Right ventricle myocardium inferior (tissue), 1 donor: ENCODE measurements at regions not wholly inside any gene's neighbourhood (a gene's known extent, or its start where the extent isn't known, plus 50 kb on each side); places are given as distances from the start of the nearest gene placed in this dataset.
A peak's percentile ranks its signal among the peaks of the same experiment; 100 is the strongest.
"Not testable (repeated sequence)": the region's sequence is repeated elsewhere in the genome, so short reads cannot be mapped to it uniquely, and the experiment has no call there.

Experiments used
- ATAC-seq: fragments of 200-7000 bp; cut with Tn5 transposase; one replicate; pipeline ENCODE4 v1.9.1; 2020; ENCODE audit warnings: mild to moderate bottlenecking, moderate library complexity
- DNase-seq: peaks from one replicate; pipeline ENCODE4 v3.0.0; 2021; ENCODE audit errors: missing footprints
- intact Hi-C: fragments of 100-400 bp; cut with DNase I; formaldehyde crosslinking; loops from one replicate; pipeline ENCODE4 v1.11.0; 2022
- donor health status: DM: no; HTN: yes; CAD: no; lungs with severe emphysema.

DNA sequence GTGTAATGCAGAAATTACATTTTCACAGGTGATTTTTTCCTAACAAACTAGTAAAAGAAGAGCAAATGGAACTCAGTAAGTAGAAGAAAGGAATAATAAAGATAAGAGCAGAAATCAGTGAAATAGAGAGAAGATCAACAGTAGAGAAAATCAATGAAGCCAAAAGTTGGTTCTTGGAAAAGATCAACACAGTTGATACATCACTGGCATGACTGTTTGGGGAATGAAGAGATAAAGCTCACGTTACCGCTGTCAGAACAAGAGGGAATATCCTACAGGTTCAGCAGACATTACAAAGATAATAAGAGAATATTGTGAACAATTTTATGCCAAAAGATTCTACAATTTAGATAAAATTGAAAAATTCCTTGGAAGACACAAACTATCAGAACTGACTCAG, 146.4 kb downstream of the ACTR3B start:
- intact Hi-C loops = no loop called here
- ATAC-seq (no peak), DNase-seq (no peak)

DNA sequence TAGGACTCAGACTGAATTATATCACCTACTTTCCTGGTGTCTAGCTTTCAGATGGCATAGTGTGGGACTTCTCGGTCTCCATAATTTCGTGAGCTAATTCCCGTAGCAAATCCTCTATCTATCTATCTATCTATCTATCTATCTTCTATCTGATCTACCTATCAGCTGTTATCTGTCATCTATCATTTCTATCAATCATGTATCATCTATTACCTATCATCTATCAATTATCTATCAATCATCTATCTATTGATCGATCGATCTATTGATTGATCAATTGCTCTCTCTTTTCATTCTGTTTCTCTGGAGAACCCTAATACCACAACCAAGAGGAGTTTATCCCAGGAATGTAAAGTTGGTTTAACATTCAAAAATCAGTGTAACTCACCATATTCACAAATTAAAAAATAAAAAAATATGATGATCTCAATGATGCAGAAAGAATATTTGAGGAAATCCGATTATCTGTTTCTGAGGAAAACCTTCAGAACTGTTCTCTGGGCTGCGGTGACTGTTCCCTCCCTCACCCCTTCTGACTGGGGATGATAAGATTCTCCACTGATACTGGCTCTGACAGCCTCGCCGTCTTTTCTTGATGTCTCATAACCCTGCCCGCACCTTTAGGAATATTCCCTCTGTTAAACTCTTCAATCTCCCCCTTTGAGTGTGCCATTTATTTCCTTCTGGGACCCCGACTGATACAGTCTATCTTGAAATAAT, 147.7 kb downstream of the ACTR3B start:
- ATAC-seq (no peak), DNase-seq (no peak)
- intact Hi-C loops = no loop called here

DNA sequence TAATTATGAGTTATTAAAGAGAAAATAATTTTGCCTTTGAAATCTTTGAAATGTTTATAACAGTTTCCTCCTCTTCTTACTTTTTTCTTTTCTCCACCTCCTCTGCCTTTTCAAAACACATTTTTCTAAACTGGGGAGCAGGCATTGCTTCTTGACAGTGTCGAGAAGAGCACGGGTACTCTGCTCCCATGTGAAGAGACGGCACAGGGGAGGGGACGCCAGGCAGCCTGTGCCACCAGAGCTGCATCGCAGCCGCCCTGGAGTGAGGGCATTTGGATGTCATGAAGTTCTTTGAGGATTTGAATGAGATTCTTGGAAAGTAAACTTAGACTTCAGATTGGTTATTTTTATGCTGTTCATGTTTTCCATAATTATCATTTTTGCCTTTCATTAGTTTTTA, 149.7 kb downstream of the ACTR3B start:
- intact Hi-C loops = no loop called here
- ATAC-seq = no peak
- no peak for DNase-seq

DNA sequence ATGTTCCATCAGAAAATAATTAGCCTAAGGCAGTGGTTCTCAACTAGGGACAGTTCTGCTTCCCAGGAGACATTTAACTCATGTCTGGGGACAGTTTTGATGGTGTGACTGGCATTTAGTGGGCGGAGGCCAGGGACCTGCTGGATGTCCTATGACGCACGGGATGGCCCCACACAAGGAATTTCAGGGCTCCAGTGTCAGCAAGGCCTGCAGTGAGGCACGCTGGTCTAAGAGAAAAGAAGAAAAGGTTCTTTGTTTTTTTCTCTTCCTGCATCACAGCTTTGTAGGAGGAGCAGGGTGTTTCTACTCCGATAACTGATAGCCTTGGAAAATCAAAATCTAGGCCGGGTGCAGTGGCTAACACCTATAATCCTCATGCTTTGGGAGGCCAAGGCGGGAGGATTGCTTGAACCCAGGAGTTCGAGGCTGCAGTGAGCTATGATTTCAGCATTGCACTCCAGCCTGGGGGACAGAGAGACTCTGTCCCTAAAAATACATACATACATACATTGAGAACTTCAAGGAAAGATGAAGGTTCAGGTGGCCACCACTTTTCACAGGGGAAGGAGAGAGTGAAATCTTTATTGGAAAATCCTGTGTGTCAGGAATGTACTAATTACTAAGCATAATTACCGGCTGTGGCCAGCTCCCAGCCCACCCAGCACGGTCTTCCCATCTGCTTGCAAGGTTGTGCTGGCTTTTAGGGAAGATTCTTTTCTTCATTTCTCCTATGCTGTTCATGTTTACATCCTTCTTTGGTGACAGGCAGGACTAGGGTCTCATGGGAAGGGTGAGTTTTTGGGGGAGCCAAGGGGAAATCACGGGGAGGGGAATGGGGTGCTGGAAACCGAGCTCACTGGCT, 150.4 kb downstream of the ACTR3B start:
- DNase-seq (no peak), ATAC-seq (no peak)
- intact Hi-C loops = no loop called here

DNA sequence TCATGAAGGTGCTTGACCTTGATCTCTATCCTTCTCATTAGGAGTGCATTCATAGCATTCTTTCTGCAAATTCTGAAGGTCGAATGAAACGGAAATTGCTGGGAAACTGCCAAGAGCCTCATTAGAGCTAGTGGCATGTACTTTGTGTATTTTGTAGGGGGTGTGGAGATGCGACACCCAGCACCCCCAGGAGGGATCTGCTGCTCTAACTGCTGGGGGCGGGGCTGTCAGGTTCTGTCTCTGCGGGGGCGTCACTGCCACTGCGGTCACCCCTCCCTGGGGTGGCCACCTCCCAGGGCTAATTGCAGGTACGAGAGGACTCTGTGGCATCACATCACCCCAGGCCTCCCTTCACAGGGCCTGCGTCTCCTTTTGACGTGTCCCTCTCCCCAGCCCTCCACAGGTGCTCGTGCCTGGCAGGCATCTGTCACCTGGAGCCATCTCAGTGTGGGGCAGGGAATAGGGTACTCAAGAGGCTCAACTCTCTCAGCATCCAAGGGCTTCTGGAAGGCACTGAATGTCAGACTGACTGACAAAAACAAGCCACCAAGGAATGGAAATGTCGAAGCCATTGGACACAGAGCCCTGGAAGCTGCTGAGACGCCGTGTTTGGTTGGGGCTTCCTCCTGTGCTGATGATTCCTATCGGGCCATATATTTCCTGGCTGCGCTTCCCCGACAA, 151.1 kb downstream of the ACTR3B start:
- intact Hi-C loops = no loop called here
- no peak for DNase-seq
- no peak for ATAC-seq

DNA sequence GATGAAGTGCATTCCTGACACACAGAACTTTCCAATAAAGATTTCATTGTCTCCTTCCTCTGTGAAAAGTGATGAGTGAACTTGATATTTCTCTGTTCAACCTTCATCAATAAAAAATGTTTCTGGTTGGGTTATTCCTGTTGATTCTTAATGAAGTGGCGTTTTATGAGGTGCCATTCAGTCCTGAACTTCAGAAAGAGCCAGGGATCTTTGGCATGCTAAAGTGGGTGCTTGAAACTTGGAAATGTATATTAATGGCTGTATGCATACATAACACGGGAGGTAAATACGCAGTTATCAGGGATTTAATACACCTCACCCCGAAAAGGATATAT, 151.6 kb downstream of the ACTR3B start:
- intact Hi-C loops = no loop called here
- ATAC-seq = no peak
- DNase-seq = no peak

DNA sequence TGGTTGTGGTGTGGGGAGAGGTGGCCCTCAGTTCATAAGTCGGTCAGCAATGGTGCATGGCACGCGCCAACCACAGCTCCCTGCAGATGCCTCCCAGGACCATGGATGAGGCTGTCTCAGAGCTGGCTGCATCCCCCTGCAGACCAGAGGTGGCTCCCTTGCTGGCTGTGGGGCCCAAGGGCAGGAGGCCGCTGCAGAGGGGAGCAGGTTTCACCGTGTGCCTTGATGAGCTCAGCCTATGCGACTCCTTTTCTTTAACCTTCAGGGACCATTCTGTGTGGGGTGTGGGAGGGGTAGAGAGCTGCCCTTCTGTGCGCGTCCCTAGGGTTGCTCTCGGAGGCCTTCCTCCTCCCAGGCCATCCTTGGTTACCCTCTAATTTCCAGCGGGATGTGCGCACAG, 152.4 kb downstream of the ACTR3B start:
- DNase-seq (no peak), ATAC-seq (no peak)
- intact Hi-C loops = no loop called here

DNA sequence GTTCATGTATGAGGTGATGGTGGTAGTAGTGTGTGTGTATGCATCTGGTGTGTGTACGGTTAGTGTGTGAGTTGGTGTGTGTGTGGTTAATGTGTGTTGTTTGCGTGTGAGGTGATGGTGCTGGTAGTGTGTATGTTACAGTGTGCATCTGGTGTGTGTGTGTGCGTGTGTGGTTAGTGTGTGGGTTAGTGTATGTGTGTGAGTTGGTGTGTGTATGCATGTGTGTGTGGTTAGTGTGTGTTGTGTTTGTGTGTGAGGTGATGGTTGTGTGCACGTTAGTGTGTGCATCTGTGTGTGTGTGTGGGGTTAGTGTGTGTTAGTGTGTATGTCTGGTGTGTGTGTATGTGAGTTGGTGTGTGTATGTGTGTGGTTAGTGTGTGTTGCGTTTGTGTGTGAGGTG, 153.0 kb downstream of the ACTR3B start:
- no peak for ATAC-seq
- intact Hi-C loops = no loop called here

DNA sequence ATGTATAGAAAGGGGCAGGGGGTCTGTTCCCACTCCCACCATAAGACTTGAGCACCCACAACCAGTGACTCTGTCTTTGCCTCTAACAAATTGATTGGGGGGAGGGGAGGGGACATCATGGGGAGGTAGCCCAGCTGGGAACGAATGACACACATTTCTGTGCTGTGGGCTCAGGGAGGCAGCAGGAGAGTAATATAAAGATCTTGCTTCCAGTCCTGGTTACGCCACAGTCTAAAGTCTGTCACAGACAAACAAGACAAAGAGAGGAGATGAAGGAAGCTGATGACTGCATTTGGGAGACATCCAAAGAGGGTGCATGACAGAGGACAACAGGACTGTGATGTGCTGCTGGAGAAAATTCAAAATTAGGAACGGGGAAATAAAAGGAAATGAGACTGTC, 153.9 kb downstream of the ACTR3B start:
- DNase-seq (no peak), ATAC-seq (no peak)
- intact Hi-C loops = no loop called here

More for the DNA sequence above, 153.0 kb downstream of the ACTR3B start:
- DNase-seq = no peak

DNA sequence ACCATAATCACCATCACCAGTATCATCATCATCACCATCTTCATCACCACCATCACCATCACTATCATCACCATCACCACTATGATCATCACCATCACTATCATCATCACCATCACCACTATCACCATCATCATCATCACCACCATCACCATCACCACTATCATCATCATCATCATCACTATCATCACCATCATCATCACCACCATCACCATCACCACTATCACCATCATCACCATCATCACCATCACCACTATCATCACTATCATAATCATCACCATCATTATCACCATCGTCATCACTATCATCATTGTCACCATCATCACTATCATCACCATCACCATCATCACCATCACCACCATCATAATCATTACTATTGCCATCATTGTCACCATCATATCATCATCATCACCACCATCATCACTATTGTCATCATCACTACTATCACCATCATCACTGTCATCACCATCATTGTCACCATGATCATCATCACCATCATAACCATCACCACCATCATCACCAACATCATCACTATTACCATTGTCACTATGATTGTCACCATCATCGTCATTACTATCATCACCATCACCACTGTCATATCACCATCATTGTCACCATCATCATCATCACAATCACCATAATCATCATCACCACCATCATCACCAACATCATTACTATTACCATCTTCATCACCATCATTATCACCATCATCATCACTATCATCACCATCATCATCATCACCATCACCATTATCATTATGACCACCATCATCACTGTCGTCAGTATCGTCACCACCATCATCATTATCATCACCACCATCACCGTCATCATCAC, 154.7 kb downstream of the ACTR3B start:
- intact Hi-C loops = no loop called here
- DNase-seq = no peak
- ATAC-seq = no peak

DNA sequence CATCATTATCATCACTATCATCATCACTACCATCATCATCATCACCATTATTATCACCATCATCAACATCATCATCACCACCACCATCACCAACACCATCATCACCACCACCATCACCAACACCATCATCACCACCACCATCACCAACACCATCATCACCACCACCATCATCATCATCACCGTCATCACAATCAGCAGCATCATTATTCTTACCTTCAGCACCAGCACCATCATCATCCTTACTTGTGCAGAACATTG, 155.2 kb downstream of the ACTR3B start:
- DNase-seq, ATAC-seq, intact Hi-C loops: not testable (repeated sequence)

DNA sequence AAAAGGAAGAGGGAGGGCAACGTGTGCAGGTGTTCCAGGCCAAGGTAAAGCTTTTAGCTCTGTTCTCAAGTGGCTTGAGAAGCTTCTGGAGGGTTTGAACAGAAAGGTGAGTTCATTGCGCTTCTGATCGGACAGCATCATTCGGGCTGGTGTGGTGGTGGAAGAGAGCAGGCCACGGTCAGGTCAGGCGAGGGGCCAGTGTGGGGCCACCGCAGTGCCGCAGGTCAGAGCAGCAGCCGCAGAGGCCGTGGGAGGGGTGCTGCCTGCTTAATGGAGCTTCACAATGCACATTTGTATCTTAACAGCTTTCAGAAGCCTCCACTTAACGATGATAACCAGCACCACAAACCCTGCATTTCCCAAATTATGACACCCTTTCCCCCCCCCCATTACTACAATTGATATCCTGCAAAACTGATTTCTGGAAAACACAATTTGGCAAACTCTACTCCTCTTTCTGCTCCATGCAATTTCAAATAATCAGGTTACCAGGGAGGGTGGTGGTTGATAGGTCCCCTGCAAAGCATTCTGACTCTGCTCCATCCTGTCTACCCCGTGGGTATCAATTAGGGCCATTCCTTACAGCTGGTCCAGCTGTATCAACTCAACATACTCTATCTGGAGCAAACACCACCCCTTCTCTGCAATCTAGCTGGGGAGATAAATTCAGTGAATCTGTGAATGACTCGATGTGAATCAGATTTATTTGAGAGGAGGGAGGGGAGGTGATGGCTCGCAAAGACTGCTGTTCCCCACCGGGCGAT, 162.9 kb downstream of the ACTR3B start:
- ATAC-seq = no peak
- no peak for DNase-seq
- intact Hi-C loops = no loop called here

DNA sequence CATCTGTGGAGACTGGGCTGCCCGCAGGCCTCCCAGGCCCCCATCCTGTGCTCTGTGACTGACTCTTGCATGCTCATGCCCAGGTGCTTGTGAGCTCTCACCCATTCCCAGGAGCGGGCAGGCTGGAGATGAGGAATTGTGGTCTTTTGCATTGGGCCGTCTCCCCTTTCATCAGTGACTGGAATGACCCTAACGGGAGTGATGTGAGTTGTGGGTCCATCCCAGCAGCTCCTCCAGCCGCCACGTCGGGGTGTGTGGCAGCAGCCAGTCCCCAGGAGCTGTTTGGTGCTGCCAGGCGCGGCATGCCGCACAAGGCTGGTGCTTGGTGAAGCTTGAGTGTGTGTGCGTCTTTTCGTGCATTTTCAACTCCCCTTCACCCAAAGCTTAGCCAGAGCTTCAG, 164.2 kb downstream of the ACTR3B start:
- intact Hi-C loops = no loop called here
- DNase-seq = no peak
- ATAC-seq = no peak

DNA sequence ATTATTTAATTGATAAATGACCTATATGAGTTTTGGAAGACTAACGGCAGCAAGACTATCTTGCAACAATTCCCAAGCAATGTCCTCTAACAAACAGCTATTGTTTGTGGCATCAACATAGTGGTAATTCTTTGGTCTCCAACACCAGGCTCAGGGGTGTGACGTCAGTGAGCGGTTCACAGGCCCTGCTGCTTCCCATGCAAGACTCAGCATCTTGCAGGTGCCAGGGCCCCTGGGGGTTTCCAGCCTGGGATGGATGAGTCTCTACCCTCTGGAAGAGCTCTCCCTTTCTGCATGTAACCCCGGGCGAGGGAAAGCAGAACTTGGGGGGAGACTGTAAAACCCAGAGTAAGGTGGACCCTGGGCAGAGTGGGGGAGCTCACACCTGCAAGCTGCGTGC, 164.7 kb downstream of the ACTR3B start:
- intact Hi-C loops = no loop called here
- no peak for ATAC-seq
- DNase-seq = no peak

DNA sequence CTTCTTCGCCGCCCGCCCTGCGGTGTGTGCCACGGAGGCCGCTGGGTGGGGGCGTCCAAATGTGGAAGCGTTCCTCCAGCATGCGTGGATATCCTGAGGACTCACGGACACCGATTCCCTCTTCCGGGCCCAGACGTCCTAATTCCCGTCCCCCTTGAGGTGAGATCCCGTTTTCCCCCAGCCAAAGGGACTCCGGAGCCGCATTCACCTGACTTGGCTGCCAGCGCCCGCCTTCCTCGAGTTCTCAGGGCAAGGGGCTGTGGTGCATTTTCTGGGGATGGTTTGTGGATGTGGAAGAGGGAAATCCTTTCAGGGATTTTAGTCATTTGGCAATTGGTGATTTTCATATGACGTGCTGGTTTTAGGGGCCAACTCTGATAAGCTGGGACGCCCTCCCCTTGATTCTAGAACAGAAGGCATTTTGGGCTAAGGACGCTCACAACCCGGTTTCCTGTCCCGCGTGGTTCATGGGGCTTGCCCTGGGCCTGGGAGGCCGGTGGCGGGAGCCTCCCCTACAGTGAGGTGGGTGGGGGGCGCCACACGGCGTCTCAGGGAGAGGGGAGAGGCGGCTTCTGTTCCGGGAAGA, 165.4 kb downstream of the ACTR3B start:
- ATAC-seq (no peak), DNase-seq (no peak)
- intact Hi-C loops = no loop called here

DNA sequence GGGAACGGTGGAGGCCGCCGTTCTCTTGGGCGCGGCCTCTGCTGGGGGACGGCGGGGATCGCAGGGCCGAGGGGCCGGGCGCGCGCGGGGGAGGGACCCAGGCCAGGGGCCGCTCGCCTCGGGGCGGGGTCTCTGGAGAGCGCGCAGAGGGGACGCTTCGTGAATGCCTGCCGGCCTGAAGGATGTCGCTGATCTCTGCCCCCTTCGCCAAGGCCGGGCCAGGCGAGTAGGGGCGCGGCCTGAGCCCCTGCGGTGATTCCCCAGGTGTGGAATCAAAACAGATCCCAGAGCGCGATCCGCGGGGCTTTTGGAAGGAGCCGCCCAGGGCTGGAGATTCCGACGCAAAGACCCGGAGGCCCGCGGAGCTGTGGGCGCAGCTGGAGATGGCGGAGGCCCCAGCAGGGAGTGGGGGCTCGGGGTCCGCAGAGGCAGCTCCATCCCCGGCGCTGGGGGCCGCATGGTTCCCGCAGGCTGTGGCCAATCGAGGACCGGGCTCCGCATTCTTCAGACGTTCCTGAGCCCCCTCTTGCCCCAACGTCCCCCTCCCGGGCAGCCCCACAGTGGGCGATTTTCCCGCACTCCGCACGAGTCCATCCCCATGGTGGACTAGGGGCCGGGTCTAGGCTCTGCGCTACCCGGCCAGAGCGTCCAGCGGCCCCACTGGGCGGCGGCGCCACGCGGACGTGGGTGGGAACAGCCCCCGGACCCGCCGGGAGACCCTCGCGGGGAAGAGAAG, 166.0 kb downstream of the ACTR3B start:
- DNase-seq = no peak
- intact Hi-C loops = no loop called here
- ATAC-seq = peak; percentile 70

DNA sequence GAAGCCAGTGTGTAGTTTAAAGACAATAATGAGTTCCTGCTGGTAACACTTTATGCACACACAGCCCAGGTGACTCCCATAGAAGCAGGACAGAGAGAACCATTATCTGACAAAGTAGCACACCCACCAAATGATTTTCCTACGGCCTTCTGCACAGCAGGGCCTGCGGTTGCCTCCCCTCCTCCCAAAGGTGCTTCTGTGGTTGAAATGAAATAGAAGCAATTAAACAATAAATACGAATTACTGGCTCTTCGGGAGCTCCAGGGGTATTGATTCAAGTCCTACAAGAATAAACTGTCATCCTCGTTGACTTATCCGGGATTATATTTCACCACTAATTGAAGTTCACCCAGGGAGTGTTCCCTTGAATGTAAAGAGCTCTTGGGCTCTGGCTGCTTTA, 172.1 kb downstream of the ACTR3B start:
- ATAC-seq = no peak
- intact Hi-C loops = no loop called here

DNA sequence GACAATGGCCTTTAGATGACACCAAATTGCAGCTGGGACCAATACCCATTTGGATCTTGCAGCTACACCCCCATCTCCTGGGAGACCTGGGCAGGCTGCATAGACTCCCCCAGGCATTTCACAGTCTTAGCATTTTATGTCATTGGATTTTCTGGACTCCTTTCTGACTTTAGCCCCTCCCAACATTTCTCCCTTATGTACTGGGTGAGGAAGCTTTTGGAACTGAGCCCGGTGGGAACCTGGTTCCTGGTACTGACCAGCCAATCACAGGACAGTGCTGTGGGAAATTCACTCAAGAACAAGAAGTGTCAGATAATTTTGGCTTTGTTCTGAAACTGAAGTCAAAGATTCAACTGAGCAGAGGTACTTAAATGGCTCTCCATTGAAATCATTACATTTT, 177.7 kb downstream of the ACTR3B start:
- intact Hi-C loops = no loop called here
- ATAC-seq (no peak), DNase-seq (no peak)

More for the DNA sequence above, 172.1 kb downstream of the ACTR3B start:
- DNase-seq = no peak
